Fibroblast of skin of back (primary cell): ENCODE measurements at regions not wholly inside any gene's neighbourhood (a gene's known extent, or its start where the extent isn't known, plus 50 kb on each side); places are given as distances from the start of the nearest gene placed in this dataset.

Source experiments
- DNase-seq: peaks from one replicate; pipeline ENCODE4 v3.0.0-alpha.2; 2013

DNA sequence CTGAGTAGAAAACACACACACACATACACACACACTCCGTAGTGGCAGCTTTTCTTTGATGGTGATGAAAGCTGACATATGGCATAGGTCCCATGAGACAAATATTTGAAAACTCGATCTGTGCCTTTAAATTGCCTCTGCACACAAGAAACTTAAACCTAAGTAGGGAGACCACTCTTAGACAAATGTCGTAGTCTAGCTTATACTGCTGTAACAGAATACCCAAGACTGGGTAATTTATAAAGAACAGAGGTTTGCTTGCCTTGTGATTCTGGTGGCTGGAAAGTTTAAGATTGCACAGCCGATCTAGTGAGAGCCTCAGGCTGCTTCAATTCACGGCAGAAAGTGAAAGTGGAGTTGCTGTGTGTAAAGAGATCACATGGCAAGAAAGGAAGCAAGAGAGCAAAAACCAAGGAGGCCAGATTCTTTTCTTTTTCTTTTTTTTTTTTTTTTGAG lies 489.4 kb upstream of the SORCS1 start:
- peak; percentile 51 for DNase-seq

DNA sequence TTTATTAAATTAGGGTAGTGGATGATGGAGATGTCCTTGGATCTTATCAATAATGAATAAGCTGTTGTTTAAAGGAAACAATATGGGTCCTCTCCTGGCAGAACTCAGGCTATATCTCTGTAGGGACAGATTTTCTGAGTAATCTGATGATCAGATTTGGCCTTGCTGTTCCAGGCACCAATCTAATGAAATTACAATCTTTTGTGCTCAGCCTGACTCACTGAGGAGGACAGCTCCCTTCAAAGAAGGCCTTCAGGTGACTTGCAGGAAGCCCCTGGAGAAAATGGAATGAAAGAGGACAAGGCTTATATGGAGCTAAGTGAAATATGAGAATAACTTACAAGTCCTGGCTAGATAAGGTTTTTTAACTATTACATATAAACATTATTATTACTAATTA lies 486.4 kb upstream of the SORCS1 start:
- no peak for DNase-seq

DNA sequence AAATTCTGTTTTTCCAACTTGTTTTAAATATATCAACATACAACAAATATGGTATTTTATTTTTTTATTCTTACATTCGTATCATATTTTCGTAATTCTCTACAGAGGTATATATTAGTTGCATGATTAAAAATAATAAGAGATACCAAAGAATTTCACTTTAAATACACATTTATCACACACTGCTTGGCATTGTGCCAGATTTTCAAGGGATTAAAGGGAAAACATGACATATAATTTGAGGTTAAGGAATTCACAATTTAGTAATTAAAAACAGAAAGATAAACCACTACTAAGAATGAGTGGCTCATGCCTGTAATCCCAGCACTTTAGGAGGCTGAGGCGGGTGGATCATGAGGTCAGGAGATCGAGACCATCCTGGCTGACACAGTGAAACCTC lies 484.7 kb upstream of the SORCS1 start:
- DNase-seq, result peak; percentile 3

DNA sequence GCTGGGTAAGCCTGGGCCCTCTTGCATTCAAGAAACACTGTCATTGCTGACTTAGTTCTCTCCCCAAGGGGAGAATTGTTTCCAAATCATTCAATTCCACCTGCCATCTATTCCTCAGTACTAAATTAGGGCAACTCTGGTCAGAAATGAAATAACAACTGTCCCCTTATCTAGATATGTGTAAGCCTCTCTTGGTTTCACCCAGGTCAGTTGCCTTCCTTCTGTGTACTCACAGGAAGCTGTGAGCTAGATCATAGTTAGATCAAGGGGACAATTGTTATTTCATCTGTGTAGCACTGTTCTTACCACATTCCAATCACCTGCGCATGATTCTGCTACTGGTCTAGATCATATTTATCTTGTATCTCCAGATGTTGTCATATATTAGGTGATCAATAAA lies 483.0 kb upstream of the SORCS1 start:
- no peak for DNase-seq

DNA sequence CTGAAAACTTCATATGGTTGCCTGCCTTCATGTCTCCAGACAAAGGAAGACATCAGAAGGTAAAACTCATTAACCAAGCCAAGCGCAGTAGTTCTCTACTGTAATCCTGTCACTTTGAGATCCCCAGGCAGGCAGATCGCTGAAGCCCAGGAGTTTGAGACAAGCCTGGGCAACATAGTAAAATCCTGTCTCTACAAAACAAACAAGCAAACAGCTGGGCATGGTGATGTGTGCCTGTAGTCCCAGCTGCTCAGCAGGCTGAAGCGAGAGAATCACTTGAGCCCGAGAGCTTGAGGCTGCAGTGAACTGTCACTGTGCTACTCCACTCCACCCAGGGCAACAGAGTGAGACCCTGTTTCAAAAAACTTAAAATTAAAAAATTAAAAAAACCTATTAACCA lies 467.4 kb upstream of the SORCS1 start:
- DNase-seq, result no peak

DNA sequence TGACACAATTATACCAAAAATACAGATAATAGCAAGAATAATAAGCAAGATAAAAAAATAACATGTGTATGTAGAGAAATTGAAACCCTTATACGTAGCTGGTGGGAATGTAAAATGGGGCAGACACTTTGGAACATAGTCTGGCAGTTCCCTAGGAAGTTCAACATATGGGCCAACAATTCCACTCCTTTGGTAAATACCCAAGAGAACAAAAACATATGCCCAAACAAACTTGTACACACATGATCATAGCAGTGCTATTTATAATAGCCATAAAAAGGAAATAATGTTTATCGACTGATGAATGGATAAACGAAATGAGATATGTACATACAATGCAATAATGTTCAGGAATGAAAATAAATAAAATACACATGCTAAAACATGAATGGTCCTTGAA lies 462.4 kb upstream of the SORCS1 start:
- DNase-seq, result no peak

DNA sequence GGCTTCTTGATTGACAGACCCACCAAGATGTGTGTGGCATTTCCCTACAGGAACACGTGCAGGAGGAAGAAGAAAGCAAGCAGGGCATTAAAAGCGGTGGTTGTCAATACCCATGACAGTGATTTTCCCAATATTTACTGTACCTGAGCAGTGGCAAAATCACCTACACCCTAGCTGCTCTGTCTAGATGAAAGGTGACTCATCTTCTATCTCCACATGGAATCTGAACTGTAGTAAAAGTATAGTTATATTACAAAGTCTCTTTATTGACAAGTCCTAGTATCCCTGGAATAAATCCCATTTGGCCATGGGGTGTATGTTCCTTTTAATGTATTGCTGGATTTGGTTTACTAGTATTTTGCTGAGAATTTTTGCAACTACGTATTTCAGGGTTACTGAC lies 458.8 kb upstream of the SORCS1 start:
- DNase-seq, result no peak

DNA sequence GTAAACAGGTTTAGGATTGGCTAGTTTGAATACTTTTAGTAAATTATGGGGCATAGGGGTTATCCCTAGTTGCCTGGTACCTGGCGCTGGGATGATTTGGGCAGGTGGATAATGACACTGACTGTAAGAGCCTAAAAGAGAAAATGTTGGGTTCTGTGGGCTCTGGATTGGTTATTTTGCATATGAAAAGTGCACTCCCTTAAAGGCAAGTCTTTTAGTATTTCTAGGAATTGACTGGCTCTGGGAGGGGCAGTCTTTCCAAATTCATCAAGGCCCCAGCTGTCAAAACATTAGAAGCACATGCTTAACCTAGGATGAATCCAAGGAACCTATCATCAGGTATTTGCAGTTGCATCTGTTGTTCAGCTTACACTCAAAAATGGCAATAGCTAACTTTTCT lies 454.6 kb upstream of the SORCS1 start:
- DNase-seq, result no peak

DNA sequence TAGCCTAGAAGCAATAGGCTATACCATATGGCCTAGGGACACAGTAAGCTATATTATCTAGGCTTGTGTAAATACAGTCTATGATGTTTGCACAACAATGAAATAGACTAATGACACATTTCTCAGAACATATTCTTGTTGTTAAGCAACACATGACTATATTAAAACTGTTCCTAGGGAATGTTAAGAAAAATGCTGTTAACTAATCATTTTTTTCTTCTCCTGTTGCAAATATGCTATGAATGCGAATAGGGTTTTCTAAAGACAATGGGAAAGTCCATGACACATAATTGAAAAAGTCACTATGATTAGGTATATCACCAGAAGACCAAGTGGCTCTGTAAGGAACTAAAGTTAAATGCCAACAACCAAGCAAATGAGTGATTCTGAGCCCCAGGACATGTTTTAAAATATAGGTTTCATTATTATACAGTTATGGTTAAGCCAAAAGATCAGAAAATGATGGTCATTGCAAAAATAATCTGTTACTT lies 454.0 kb upstream of the SORCS1 start:
- peak; percentile 35 for DNase-seq

DNA sequence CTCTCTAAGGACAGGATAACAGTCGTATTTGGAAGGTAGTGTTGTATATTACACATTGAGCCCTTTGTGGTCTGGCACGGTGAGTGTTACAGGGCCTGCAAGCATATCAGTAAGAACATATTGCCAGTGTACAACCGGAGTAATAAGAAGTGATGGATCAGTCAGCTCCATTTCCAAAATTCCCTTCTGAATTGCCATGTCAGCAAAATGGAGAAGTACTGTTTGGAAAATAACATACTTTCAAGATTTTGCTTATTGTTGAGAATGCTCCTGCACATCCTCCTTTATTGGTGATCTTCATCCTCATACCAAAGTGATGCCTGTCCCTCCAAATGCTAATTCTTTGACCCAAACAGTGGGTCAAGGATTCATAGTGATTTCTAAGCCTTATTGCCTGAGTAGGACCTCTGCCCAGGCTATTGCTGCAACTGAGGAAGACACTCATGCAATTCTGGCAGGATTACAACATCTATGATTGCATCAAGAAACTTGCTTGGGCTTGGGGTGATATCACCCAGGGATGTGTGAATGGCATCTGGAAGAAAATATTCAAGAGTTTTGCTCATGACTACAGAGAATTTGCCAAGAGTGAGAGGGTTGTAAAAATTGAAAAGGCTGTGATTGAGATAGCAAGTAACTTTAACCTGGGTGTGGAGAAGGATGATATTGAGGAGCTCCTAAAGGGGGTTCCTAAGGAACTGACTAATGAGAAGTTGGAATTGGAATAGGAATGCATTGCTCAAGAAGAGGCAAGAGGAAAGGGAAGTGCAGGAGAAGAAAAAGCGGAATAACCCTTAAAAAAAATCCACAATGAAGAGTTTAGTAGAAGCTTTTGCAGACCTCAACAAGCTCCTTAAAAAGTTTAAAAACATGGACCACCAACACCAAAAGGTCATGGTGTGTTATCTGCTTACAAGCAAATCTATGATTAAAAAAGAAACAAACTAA lies 452.2 kb upstream of the SORCS1 start:
- DNase-seq, result peak; percentile 53

DNA sequence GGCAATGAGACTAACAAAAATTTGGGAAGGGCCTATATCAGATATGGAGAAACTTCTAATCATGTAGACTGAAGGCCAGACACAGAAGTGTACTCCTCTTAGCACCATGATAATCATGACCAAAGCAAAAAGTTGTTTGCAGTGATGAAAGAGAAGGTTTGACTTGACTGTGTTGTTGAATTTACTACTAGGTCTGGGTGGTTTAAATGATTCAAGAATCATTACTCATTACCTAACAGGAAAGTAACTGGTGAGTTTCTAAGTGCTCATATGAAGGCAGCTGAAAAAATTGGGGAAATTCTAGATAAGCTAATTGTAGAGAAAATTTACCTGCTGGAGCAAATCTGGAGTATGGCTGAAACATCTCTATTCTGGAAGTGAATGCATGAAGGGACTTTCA lies 451.5 kb upstream of the SORCS1 start:
- DNase-seq, result no peak

DNA sequence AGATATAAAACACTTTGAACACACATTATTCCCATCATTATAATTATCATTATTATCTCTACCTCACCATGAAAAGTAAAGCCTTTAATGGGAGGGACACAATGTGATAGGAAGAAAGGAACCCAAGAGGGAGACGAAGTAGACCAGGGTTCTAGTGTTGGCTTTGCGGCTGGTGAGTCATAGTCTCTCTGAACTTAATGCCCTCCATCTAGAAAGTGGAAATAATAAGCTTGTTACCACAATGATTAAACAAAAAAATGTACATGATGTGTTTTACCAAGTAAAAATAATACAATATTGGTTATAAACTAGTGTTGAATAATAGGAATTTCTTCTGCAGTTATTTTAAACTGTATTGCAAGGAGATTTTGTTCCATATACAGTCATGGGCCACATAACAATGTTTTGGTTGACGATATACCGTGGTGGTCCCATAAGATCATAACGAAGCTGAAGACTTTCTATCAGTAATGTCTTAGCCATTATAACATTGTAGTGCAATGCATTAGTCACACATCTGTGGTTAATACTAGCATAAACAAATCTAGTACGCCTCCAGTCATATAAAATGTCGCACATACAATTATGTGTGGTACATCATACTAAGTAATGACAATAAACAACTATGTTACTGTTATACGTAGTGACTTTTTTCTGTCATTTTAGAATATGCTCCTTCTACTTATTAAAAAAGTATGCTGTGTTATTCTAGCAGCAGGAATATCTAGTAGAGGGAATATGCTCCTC lies 450.6 kb upstream of the SORCS1 start:
- DNase-seq, result peak; percentile 80

DNA sequence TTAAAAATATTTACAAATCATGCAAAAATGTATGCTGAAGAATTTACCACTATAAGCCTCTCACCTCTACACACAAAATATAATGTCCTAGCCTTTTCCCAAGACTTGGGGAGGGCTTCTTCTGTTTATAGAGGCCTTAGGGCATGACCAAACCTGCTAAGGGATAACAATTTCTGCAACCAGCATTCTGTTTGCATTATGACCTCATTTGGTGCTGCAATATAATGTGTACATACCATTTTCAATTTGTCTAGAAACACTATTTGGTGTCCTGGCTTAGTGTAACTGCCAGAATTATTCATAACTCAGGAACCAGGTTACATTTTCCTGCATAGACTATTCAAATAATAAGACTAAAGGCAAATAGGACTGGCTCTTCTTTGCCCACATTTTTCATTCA lies 446.6 kb upstream of the SORCS1 start:
- DNase-seq, result peak; percentile 46

DNA sequence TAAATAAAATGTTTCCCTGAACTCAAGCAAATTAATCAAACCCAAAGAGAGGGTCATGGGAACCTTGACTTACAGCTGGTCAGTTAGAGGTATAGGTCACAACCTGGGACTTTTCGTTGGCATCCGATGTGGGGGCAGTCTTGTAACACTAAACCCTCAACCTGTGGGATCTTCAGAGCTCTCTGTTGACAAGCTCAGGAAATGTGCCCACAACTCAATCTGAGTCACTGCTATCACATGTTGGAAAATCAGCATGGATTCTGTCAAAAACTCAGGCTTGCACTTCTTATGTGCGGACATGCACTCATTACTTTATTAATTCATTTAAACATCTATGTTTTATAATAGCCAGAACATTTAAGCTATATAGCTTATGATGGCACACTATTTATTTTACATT lies 424.6 kb upstream of the SORCS1 start:
- DNase-seq, result no peak

DNA sequence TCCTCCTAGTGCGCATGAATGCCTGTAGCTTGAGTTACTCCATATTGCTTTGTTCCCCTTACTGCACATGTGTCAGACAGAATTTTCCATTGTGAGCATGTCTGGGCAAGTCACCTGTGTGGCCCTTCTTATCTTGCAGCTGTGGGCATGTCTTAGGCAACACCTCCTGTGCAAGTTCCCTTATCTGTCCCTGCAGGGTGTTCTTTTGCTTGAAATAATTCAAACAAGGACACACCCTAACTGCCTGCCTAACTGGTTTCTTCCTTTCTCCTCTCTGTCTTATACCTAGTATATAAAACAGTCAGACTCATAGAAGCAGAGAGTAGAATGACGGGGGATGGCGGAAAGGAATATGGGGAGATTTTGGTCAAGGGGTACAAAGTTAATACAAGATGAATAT lies 421.1 kb upstream of the SORCS1 start:
- no peak for DNase-seq

DNA sequence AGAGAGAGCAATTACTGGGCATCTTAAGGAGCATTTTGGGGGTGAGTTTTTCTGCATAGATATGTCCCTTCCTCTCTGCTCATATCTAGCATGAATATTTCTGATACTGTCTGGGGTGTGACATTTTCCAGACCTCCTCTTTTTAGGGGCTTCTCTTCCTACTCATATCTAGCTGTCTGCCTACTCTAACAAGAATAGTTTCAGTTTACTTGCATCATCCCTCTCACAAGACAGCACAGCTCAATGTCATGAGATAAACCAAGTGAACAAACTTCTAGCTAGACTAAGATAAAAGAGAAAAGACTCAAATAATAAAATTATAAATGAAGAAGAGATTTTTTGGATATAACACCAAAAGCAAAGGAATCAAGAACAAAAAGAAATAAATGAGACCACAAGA lies 419.5 kb upstream of the SORCS1 start:
- DNase-seq, result peak; percentile 27

DNA sequence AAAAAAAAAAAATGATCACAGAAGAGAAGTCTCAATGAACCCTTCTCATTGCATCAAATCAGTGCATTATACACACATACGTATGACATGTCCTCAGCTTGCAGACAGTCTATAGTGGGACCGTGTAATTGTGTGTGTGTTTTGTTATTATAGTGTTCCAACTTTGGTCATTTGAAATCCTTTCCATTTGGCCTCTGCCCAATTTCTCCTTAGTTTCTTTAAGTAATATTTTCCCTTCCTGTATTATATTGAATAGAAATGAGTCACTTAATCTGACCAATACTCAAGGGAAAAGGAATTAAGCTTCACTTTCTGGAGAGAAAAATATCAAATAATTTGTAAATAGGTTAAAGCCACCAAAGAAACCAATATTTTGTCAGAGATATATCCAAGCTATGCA lies 415.5 kb upstream of the SORCS1 start:
- DNase-seq, result peak; percentile 57

DNA sequence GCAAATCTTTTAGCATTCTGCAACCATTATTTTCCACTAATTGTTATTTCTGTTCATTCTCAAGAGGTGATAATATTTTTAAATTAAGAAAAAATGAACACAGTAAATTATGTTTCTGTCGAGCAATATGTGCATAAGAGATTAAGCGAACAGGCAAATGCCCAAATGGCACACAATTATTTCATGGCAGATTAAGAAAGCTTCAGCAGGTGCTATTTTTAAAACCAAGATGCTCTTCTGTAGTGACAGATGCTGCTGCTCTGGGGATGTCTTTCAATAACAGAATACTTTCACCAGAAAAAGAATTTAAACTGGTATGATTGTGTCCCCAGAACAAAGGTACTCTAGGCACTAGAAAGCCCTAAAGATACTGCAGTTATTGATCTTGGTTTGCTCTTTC lies 412.7 kb upstream of the SORCS1 start:
- no peak for DNase-seq

DNA sequence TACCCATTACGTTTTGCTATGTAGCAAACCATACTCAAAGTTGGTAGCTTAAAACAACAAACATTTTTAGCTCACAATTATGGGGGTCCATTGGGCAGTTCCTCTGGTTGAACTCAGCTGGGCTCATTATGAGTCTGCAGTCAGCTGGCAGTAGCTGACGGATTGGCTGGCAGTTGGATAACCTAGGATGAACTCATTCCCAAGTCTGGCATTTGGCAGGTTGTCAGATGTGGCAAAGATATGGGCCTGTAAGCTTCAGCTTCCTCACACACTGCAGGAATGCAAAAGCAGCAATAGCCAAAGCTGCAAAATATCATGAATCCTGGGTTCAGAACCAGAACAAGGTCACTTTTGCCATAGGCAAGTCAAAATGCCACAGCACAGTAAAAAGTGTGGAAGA lies 412.2 kb upstream of the SORCS1 start:
- peak; percentile 16 for DNase-seq

DNA sequence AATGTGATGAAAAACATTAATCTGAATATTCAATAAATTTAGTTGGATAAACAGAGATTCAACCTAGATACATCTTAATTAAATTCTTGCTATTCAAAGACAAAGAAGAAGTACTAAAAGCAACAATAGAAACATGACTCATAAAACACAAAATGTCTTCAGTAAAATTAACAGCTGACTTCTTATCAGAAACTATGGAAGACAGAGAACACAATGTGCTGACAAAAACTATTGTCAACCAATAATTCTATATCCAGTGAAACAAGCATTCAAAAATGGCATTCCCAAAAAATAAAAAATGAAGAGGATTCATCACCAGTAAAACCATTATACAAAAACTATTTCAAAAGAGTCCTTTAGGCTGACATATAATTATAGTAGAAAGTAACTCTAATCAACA lies 400.5 kb upstream of the SORCS1 start:
- no peak for DNase-seq

DNA sequence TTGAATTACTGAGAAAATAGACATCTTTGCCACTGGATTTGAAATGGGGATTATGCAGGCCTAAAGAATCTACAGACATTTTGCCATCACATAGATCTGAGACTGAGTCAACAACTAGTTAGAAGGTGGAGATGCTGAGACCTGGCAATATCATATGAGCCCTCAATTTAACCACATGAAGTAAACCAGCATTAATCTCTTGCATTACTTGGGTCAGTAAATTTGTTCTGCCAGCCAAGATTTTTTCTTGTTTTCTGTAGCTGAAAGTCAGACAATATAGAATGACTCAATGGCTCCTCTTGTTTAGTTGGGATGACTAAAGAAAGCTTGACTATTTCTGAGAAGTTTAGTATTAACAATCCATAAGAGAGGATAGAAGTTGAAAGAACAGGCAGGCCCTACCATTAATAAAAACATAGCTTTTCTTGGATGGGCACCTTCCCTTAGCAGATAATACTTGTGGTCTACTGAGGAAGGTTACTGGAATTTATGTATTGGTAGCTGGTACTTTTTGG lies 396.7 kb upstream of the SORCS1 start:
- peak; percentile 22 for DNase-seq

DNA sequence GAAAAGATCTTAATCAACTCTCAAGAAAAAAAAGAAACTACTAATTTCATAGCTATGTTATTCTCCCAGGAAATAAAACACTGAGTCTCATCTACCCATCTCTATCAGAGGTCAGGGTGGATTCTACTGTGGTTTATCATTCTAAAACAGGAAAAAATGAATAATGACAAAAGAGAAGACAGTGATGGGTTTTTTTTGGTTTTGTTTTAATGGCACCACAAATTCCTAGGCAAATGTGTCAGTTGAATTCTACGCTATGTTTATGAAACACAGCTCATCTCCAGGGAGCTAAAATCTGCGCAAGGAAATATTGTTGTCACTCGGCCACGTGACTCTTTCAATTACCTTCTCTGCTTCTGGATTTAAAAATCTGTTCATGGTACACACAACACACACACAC lies 393.4 kb upstream of the SORCS1 start:
- DNase-seq, result peak; percentile 59

DNA sequence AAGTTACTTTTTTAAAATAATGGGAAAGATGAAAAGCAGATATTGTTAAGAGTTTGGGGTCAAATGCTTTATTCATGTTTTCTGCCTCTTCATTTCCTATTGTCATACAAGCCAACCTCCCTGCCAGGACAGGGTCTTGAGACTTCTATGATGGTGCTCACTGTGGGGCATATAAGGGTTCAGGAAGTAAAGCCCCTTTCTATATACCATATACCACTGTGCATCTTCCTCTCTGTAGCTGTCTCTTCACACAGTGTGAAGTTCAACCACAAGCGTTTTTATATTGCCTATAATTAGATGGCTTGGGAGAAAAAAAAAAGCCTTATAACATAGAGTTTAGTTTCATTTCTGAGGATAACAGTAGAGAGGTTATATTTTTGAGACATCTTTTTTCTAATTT lies 389.8 kb upstream of the SORCS1 start:
- no peak for DNase-seq

DNA sequence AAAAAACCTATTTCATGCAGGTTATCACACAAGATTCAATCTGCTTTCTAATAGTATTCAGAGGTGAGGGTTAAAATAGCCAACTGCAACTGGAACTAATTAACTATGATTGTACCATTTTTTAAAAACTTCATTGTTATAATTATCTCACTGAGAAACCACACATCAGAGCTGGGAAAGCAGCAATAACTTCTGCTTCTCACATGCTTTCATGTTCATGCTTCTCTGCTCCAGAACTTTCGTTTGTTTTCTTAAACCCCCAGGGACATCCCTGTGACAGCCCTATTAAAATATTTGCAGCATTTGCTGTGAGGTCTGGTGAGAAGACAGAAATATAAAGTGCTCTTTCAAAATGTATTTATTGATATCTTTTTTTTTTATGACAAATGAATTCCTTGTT lies 389.0 kb upstream of the SORCS1 start:
- peak; percentile 92 for DNase-seq
